ENCODE measurements at regions not wholly inside any gene's neighbourhood (a gene's known extent, or its start where the extent isn't known, plus 50 kb on each side); places are given as distances from the start of the nearest gene placed in this dataset.

- Histone ChIP-seq H3K9me3 (ENCODE audit: low read depth) (no peaks in the 10 kb centered on the region), H3K4me2 (no peak overlapping the region), H2AFZ (replicated peaks) (no peak overlapping the region), H3K4me3 (no peak overlapping the region), H3F3A (ENCODE audit: low read depth) (no peaks in the 10 kb centered on the region), H3K36me3 (no peaks in the 10 kb centered on the region), H3K4me1 (no peaks in the 10 kb centered on the region), H3K9ac (no peak overlapping the region), H3K79me2 (ENCODE audit: low read depth) (no peaks in the 10 kb centered on the region), H4K20me1 (ENCODE audit: low read depth) (no peaks in the 10 kb centered on the region), H3K27ac (no peak overlapping the region), H3K27me3 (peaks cover 15% of the 10 kb centered on the region)
- Mint-ChIP-seq H3K36me3 (no peaks in the 10 kb centered on the region), H3K27ac (no peak overlapping the region), H3K4me3 (no peak overlapping the region), H3K4me1 (no peaks in the 10 kb centered on the region), H3K9me3 (no peaks in the 10 kb centered on the region), H3K27me3 (ENCODE audit: insufficient read depth, low read depth) (peaks cover 6% of the 10 kb centered on the region)
- DNase-seq (ENCODE audit: low spot score), result no peak
- TF ChIP-seq EZH2 (IDR thresholded peaks at IDR 0.05) (no peak), CTCF (IDR thresholded peaks at IDR 0.05) (no peak), EZH2phosphoT487 (IDR thresholded peaks at IDR 0.05) (no peak)
Observed at GRCh38 chr2:71903841-71904240, 243.8 kb downstream of the CYP26B1 start.

- Histone ChIP-seq H3K4me3 (no peak overlapping the region), H3K27ac (no peak overlapping the region), H3K4me2 (no peak overlapping the region), H3K27me3 (peaks cover 15% of the 10 kb centered on the region), H3K9ac (no peak overlapping the region), H3K79me2 (ENCODE audit: low read depth) (no peaks in the 10 kb centered on the region), H3K36me3 (no peaks in the 10 kb centered on the region), H4K20me1 (ENCODE audit: low read depth) (no peaks in the 10 kb centered on the region), H3K4me1 (no peaks in the 10 kb centered on the region), H2AFZ (replicated peaks) (no peak overlapping the region), H3F3A (ENCODE audit: low read depth) (no peaks in the 10 kb centered on the region), H3K9me3 (ENCODE audit: low read depth) (no peaks in the 10 kb centered on the region)
- no peaks in the 10 kb centered on the region for H3K36me3 Mint-ChIP-seq
- TF ChIP-seq EZH2 (IDR thresholded peaks at IDR 0.05) (no peak), CTCF (IDR thresholded peaks at IDR 0.05) (no peak), EZH2phosphoT487 (IDR thresholded peaks at IDR 0.05) (no peak)
- no peak overlapping the region for H3K4me3 Mint-ChIP-seq
- H3K4me1 Mint-ChIP-seq, result no peaks in the 10 kb centered on the region
- H3K9me3 Mint-ChIP-seq, result no peaks in the 10 kb centered on the region
- no peak for DNase-seq (ENCODE audit: low spot score)
- peaks cover 6% of the 10 kb centered on the region for H3K27me3 Mint-ChIP-seq (ENCODE audit: insufficient read depth, low read depth)
- H3K27ac Mint-ChIP-seq, result no peak overlapping the region
Observed at GRCh38 chr2:71901466-71901865, 246.2 kb downstream of the CYP26B1 start.

- Mint-ChIP-seq H3K4me3 (no peak overlapping the region), H3K36me3 (no peaks in the 10 kb centered on the region), H3K4me1 (no peaks in the 10 kb centered on the region), H3K9me3 (no peaks in the 10 kb centered on the region), H3K27me3 (ENCODE audit: insufficient read depth, low read depth) (peaks cover 8% of the 10 kb centered on the region), H3K27ac (no peak overlapping the region)
- H3K4me3 ChIP-seq, result no peak overlapping the region
- no peak for DNase-seq (ENCODE audit: low spot score)
- no peak overlapping the region for H3K27ac ChIP-seq
- no peaks in the 10 kb centered on the region for H3F3A ChIP-seq (ENCODE audit: low read depth)
- no peaks in the 10 kb centered on the region for H4K20me1 ChIP-seq (ENCODE audit: low read depth)
- peaks cover 4% of the 10 kb centered on the region for H3K27me3 ChIP-seq
- TF ChIP-seq CTCF (IDR thresholded peaks at IDR 0.05) (no peak), EZH2phosphoT487 (IDR thresholded peaks at IDR 0.05) (no peak), EZH2 (IDR thresholded peaks at IDR 0.05) (no peak)
- no peak overlapping the region for H2AFZ ChIP-seq (replicated peaks)
- H3K4me2 ChIP-seq, result no peak overlapping the region
- H3K36me3 ChIP-seq, result no peaks in the 10 kb centered on the region
- no peak overlapping the region for H3K9ac ChIP-seq
- no peaks in the 10 kb centered on the region for H3K4me1 ChIP-seq
- H3K79me2 ChIP-seq (ENCODE audit: low read depth), result no peaks in the 10 kb centered on the region
- no peaks in the 10 kb centered on the region for H3K9me3 ChIP-seq (ENCODE audit: low read depth)
Observed at GRCh38 chr2:71898851-71899681, 248.6 kb downstream of the CYP26B1 start.

Measured in neural progenitor cell (in vitro differentiated cells).